Stimulated activated naive CD8-positive, alpha-beta T cell treated with anti-CD3 and anti-CD28 coated beads, Interleukin-15, Interleukin-2, amounts not matched to agents 100 ng/mL and 50 ng/mL, for 24 hours (primary cell): ENCODE measurements at regions not wholly inside any gene's neighbourhood (a gene's known extent, or its start where the extent isn't known, plus 50 kb on each side); places are given as distances from the start of the nearest gene placed in this dataset.
"Not testable (repeated sequence)": the region's sequence is repeated elsewhere in the genome, so short reads cannot be mapped to it uniquely, and the experiment has no call there.

Experiments
- H3K27ac Mint-ChIP-seq: one replicate; pipeline ENCODE4 v1.8.0; 2021; ENCODE audit warnings: mild to moderate bottlenecking, mixed read lengths
- H3K27me3 Mint-ChIP-seq: one replicate; pipeline ENCODE4 v1.8.0; 2021; ENCODE audit warnings: mixed read lengths
- H3K36me3 Mint-ChIP-seq: one replicate; pipeline ENCODE4 v1.8.0; 2021; ENCODE audit warnings: low read depth, mixed read lengths
- H3K4me1 Mint-ChIP-seq: one replicate; pipeline ENCODE4 v1.8.0; 2021; ENCODE audit warnings: low read depth, mixed read lengths
- H3K4me3 Mint-ChIP-seq: one replicate; pipeline ENCODE4 v1.8.0; 2021; ENCODE audit warnings: mild to moderate bottlenecking, mixed read lengths
- H3K9me3 Mint-ChIP-seq: one replicate; pipeline ENCODE4 v1.8.0; 2021; ENCODE audit warnings: mixed read lengths

DNA sequence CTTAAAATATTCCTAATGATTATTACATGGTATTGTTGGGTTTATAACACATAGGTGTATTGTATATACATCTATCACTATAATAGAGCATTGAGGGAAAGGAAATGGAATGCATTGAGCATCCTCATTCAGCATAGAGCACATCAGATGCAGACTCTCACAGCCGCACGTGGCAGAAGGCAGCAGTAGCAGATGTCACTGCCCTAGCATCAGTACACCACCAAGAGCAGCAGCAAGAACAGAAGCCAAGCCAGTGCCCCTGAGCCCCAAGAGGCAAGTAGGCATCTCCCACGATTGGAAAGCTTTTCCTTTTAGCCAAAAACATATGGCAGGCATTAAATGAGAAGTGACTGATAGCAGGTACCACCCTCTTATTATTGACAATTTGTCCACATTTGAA lies 510.0 kb downstream of the TNS3 start:
- Mint-ChIP-seq H3K27me3 (no peaks in the 10 kb centered on the region), H3K9me3 (no peaks in the 10 kb centered on the region), H3K4me3 (no peak overlapping the region), H3K27ac (no peak overlapping the region), H3K4me1 (no peaks in the 10 kb centered on the region), H3K36me3 (no peaks in the 10 kb centered on the region)

DNA sequence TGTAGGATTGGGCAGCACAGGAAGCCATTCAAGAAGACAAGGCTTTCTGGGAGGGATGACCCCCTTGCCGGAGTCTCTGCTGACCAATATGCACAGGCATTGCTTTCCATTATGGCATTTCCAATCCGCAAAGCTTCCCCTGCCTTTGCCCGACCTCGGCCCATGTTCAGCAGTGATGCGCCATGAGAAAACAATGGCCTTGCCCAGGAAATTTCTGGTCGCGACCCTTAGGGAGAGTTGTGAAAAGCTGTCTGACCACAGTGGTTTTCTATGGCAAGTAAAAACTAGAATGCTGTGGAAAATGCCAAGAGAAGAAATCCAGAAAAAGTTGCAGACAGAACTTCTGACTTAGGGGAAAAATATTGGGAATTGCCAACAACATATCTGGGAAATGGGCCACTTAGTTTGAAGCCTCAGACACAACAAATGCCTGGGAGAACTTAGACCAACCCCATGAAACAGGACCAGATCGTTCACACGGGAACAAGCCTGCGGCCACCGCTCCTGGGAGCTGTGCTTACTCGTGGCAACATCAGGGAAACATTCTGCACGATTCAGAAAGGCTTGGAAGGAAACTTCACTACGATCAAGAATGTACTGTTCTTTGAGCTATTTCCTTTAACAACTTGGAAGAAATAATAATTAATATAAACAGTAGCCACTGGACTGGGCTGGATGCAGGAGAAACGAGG lies 512.4 kb downstream of the TNS3 start:
- Mint-ChIP-seq H3K4me3 (no peak overlapping the region), H3K36me3 (no peaks in the 10 kb centered on the region), H3K4me1 (no peaks in the 10 kb centered on the region), H3K9me3 (no peaks in the 10 kb centered on the region), H3K27me3 (no peaks in the 10 kb centered on the region), H3K27ac (no peak overlapping the region)

DNA sequence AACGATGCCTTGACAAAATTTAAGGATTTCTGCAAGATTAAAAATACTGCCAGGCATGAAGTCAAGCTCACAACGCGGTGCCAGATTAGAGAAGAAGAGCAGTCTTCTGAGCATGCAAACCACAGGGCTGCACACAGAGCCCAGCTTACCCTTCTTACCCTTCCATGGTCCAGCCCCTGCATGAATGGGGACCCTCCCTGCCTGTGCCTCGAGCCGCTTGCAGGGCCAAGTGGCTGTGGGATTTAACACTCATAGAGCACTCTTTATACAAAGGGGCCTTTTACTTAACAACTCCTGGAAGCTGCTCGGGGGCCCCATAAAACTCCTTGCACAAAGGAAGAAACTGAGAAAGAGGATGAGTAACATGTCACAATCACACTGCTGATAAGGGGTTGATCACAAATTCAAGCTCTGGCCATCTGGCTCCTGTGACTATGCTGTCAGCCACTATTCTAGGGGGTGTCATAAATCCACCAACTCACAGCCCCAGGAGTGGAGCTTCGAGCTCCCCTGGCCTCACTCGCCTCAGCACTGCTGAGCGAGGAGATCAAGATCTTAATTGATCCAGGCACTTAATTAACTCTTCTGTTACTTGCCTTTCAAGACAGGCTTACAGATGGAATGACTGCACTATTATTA lies 514.8 kb downstream of the TNS3 start:
- Mint-ChIP-seq H3K27ac (no peak overlapping the region), H3K27me3 (no peaks in the 10 kb centered on the region), H3K36me3 (no peaks in the 10 kb centered on the region), H3K9me3 (no peaks in the 10 kb centered on the region), H3K4me3 (no peak overlapping the region), H3K4me1 (no peaks in the 10 kb centered on the region)

DNA sequence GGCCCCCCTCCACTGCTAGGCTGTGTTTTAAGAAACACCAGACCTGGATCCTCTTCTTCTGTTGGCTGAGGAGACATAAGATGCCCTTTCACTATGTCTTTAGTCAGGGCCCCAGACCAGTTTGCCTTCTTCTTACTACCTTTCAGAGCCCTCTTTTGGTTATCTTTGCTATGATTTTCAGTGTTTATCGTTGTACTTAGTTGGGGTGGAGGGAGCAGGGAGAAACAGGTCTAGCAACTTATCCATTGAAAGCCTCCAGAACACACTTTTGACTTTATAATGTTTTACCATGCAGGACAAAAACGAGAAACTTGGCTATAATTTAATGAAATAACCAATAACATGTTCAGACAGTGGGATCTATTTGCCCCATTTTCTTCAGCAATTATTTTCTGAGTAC lies 525.2 kb downstream of the TNS3 start:
- H3K27me3 Mint-ChIP-seq, result peaks cover 22% of the 10 kb centered on the region
- H3K4me3 Mint-ChIP-seq, result no peak overlapping the region
- H3K4me1 Mint-ChIP-seq, result no peaks in the 10 kb centered on the region
- H3K36me3 Mint-ChIP-seq, result no peaks in the 10 kb centered on the region
- H3K9me3 Mint-ChIP-seq, result peaks cover 5% of the 10 kb centered on the region
- no peak overlapping the region for H3K27ac Mint-ChIP-seq

GRCh38 chr7:47052541-47053208 lies 529.2 kb downstream of the TNS3 start:
- H3K36me3 Mint-ChIP-seq, H3K4me3 Mint-ChIP-seq, H3K9me3 Mint-ChIP-seq, H3K27ac Mint-ChIP-seq, H3K4me1 Mint-ChIP-seq: not testable (repeated sequence)
- peaks cover 18% of the 10 kb centered on the region for H3K27me3 Mint-ChIP-seq

- Mint-ChIP-seq H3K9me3 (peaks cover 5% of the 10 kb centered on the region), H3K27ac (no peak overlapping the region)
Observed at GRCh38 chr7:47049234-47049774, 532.6 kb downstream of the TNS3 start.

GRCh38 chr7:47047384-47047783 lies 534.5 kb downstream of the TNS3 start:
- Mint-ChIP-seq H3K27ac (no peak overlapping the region), H3K4me1 (no peaks in the 10 kb centered on the region), H3K36me3 (no peaks in the 10 kb centered on the region), H3K9me3 (no peaks in the 10 kb centered on the region), H3K4me3 (no peak overlapping the region), H3K27me3 (peaks cover 4% of the 10 kb centered on the region)

More at GRCh38 chr7:47049234-47049774, 532.6 kb downstream of the TNS3 start:
- Mint-ChIP-seq H3K4me1 (no peaks in the 10 kb centered on the region), H3K27me3 (peaks cover 13% of the 10 kb centered on the region), H3K4me3 (no peak overlapping the region), H3K36me3 (no peaks in the 10 kb centered on the region)

DNA sequence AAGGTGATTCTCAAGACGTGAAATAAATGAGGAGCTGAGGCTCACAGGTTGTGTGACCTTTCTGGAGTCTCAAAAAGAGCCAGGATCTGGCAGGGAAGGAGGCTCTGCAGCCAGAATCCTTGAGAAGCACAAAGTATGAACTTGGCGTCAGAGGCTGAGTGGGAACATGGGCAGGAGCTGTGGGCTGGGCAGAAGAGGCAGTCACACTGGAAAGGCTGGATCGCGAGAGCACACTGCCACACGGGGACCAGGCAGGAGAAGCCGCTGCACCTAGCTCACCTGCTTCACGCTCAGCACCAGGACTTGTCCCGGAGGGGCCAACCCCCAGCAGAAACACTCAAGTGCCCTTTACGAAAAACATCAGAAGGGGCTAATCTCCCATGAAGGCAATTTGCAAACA lies 535.0 kb downstream of the TNS3 start:
- Mint-ChIP-seq H3K27me3 (peaks cover 2% of the 10 kb centered on the region), H3K4me1 (no peaks in the 10 kb centered on the region)

GRCh38 chr7:47045207-47046051 lies 536.5 kb downstream of the TNS3 start:
- no peak overlapping the region for H3K27ac Mint-ChIP-seq
- no peak overlapping the region for H3K4me3 Mint-ChIP-seq
- no peaks in the 10 kb centered on the region for H3K36me3 Mint-ChIP-seq
- no peaks in the 10 kb centered on the region for H3K9me3 Mint-ChIP-seq
- no peaks in the 10 kb centered on the region for H3K4me1 Mint-ChIP-seq
- H3K27me3 Mint-ChIP-seq, result no peaks in the 10 kb centered on the region

More for the DNA sequence above, 535.0 kb downstream of the TNS3 start:
- Mint-ChIP-seq H3K36me3 (no peaks in the 10 kb centered on the region), H3K9me3 (no peaks in the 10 kb centered on the region), H3K27ac (no peak overlapping the region), H3K4me3 (no peak overlapping the region)

DNA sequence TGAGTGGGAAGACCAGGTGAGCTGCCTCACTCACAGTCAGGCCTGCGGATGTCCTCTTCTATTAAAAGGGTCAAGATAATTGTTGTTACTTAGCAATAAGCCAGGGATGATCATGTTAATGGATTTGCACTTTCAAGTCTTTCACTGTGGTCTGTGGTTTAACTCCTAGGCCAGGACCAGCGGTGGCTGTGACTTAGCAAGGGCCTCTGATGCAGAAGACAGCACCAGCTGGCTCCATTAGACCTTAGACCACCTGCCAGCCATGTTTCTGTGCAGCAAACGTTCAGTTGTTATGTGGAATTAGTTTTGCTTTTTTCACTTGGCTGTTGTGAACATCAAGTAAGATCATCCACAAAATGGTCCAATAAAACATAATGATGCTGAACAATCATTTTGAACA lies 537.3 kb downstream of the TNS3 start:
- no peaks in the 10 kb centered on the region for H3K4me1 Mint-ChIP-seq
- no peaks in the 10 kb centered on the region for H3K9me3 Mint-ChIP-seq
- H3K27me3 Mint-ChIP-seq, result no peaks in the 10 kb centered on the region
- H3K4me3 Mint-ChIP-seq, result no peak overlapping the region
- H3K36me3 Mint-ChIP-seq, result no peaks in the 10 kb centered on the region
- H3K27ac Mint-ChIP-seq, result no peak overlapping the region

GRCh38 chr7:47043304-47043703 lies 538.6 kb downstream of the TNS3 start:
- Mint-ChIP-seq H3K27me3 (no peaks in the 10 kb centered on the region), H3K27ac (no peak overlapping the region)

DNA sequence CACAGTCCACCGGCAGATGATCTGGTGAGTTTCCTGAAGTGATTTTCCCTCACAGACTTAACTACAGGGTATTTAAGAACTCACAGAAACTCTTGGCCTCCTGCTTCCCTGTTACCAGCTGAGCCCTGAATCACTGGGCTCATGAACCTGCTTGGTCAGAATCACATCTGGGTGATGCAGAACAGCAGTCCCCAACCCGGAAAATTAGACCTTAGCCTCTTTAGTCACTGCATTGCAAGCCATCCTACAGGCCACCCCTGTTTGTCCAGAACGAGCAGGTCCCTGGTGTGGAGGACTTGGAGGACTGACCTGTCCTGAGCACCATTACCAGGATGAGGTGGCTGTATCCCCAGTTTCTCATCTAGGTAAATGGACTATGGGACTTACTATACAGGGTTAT lies 539.2 kb downstream of the TNS3 start:
- Mint-ChIP-seq H3K36me3 (no peaks in the 10 kb centered on the region), H3K27ac (no peak overlapping the region), H3K27me3 (no peaks in the 10 kb centered on the region)

More at GRCh38 chr7:47043304-47043703, 538.6 kb downstream of the TNS3 start:
- H3K9me3 Mint-ChIP-seq, result no peaks in the 10 kb centered on the region
- no peaks in the 10 kb centered on the region for H3K4me1 Mint-ChIP-seq
- H3K36me3 Mint-ChIP-seq, result no peaks in the 10 kb centered on the region
- no peak overlapping the region for H3K4me3 Mint-ChIP-seq

DNA sequence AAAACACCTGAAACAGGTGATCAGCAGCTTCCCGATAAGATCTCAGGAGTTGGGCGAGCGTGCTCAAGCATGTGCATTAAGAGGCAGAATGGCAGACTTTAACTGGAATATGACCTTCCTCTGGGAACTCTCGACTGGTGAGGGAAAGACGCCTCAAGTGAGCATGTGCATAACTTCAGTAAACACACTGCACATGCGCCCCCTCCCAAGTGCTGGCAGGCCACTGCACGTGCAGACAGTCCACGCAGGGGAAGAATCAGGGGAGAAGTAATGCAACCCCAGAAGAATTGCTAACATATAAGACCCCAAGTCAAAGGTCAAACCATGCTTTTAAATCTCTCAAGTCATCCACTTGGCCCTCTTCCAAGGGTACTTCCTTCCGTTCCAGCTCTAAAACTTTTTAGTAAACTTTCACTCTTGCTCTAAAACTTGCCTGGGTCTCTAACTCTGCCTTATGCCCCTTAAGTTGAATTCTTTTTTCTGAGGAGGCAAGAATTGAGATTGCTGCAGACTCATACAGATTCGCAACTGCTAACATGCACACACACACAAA lies 541.0 kb downstream of the TNS3 start:
- no peak overlapping the region for H3K27ac Mint-ChIP-seq
- H3K4me1 Mint-ChIP-seq, result no peaks in the 10 kb centered on the region
- no peaks in the 10 kb centered on the region for H3K36me3 Mint-ChIP-seq
- H3K27me3 Mint-ChIP-seq, result no peaks in the 10 kb centered on the region
- H3K4me3 Mint-ChIP-seq, result no peak overlapping the region
- H3K9me3 Mint-ChIP-seq, result no peaks in the 10 kb centered on the region

More for the DNA sequence above, 539.2 kb downstream of the TNS3 start:
- Mint-ChIP-seq H3K4me3 (no peak overlapping the region), H3K4me1 (no peaks in the 10 kb centered on the region), H3K9me3 (no peaks in the 10 kb centered on the region)

DNA sequence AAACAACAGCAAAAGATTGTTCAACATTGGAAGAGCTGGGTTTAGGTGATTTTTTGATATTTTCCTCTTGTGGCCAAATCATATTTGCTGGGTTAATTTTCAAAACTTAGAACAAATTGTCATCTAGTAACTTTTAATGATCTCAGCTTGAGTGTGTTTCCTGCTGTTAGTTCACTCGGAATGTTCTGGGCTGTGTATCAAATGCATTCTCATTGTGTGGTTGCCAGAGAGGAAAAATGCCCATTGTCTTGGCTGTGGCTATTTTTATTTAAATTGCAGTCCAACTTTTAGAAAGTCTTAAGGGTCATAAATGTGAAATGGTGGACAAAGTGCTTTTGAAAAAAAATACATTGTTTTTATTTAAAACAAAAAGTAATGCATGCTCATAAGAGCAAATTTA lies 542.0 kb downstream of the TNS3 start:
- no peaks in the 10 kb centered on the region for H3K36me3 Mint-ChIP-seq
- no peak overlapping the region for H3K4me3 Mint-ChIP-seq
- no peak overlapping the region for H3K27ac Mint-ChIP-seq
- no peaks in the 10 kb centered on the region for H3K9me3 Mint-ChIP-seq
- H3K27me3 Mint-ChIP-seq, result no peaks in the 10 kb centered on the region
- H3K4me1 Mint-ChIP-seq, result no peaks in the 10 kb centered on the region
